HUES6 (cell line): ENCODE measurements at regions not wholly inside any gene's neighbourhood (a gene's known extent, or its start where the extent isn't known, plus 50 kb on each side); places are given as distances from the start of the nearest gene placed in this dataset.

ENCODE experiments used
- H3K27ac ChIP-seq: 2 replicates; pipeline ENCODE4 v1.7.0; 2013; ENCODE audit warnings: low read depth, mild to moderate bottlenecking, low read length, inconsistent platforms
- H3K27me3 ChIP-seq: 2 replicates; pipeline ENCODE4 v1.6.1; 2013; ENCODE audit warnings: low read length; ENCODE audit not compliant: control insufficient read depth, insufficient read depth
- H3K36me3 ChIP-seq: 2 replicates; pipeline ENCODE4 v1.6.1; 2013; ENCODE audit warnings: low read length; ENCODE audit not compliant: control insufficient read depth, insufficient read depth
- H3K4me1 ChIP-seq: 2 replicates; pipeline ENCODE4 v1.6.1; 2013; ENCODE audit warnings: low read length; ENCODE audit not compliant: control insufficient read depth, insufficient read depth
- H3K4me3 ChIP-seq: 2 replicates; pipeline ENCODE4 v1.5.1; 2013; ENCODE audit warnings: low read depth, low read length
- H3K9ac ChIP-seq: one replicate; pipeline ENCODE4 v1.6.1; 2013; ENCODE audit warnings: mild to moderate bottlenecking, low read length
- H3K9me3 ChIP-seq: 2 replicates; pipeline ENCODE4 v1.6.1; 2013; ENCODE audit warnings: low read depth, low read length; ENCODE audit not compliant: control insufficient read depth, insufficient read depth

DNA sequence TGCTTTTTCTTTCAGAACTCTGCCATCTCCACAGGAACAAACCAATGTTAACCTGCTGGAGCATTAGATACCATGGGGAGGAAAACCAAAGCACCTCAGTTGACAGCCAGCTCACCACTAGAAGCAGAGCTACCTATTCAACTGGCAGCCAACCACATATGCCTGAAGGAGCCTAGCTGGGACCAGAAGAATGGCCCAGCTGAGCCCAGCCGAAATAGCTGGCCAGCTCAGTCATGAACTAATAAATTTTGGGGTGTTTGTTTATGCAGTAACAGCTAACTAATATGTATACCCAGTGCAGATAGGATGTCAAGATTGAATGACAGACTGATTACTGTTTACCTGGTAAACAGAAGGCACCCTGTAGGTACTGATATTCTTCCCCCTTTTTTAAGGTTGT lies 1117.5 kb downstream of the TBL1XR1 start:
- Histone ChIP-seq H3K36me3 (no peaks in the 10 kb centered on the region), H3K9ac (no peak overlapping the region), H3K4me3 (no peak overlapping the region), H3K27ac (no peak overlapping the region), H3K27me3 (no peaks in the 10 kb centered on the region), H3K9me3 (no peaks in the 10 kb centered on the region), H3K4me1 (no peaks in the 10 kb centered on the region)

DNA sequence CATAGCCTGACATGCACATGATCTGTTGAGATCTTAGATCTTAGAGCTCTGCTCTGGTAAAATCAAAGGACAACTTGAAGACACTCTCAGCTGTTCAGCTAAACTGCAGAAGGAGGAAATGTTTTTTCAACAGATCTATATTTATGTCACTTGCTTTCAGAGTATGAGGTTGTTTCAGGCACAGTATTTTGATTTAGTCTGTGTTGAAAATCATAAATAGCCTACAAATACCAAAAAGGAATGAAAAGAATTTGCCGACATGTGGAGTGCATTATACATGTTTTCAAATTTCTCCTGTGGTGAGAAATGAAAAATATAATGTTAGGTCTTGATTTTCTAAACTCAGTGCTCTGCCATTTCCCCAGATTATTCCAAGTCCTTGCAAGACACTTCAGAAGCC lies 1118.4 kb downstream of the TBL1XR1 start:
- H3K4me1 ChIP-seq: no peaks in the 10 kb centered on the region
- no peak overlapping the region for H3K9ac ChIP-seq
- H3K9me3 ChIP-seq: no peaks in the 10 kb centered on the region
- no peaks in the 10 kb centered on the region for H3K36me3 ChIP-seq
- no peak overlapping the region for H3K4me3 ChIP-seq
- H3K27me3 ChIP-seq: no peaks in the 10 kb centered on the region
- no peak overlapping the region for H3K27ac ChIP-seq

DNA sequence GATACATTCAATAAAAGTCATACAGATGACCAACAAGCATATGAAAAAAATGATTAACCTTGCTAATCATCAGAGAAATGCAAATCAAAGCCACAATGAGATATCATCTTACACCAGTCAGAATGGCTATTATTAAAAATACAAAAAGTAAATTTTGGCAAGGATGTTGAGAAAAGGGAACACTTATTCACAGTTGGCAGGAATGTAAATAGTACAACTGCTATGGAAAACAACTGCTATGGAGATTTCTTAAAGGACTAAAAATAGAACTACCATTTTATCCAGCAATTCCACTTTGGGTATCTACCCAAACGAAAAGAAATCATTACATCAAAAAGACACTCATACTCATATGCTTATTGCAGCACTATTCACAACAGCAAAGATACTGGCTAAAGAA lies 1121.8 kb downstream of the TBL1XR1 start:
- Histone ChIP-seq H3K27me3 (no peaks in the 10 kb centered on the region), H3K4me1 (no peaks in the 10 kb centered on the region), H3K9me3 (no peaks in the 10 kb centered on the region), H3K36me3 (no peaks in the 10 kb centered on the region), H3K9ac (no peak overlapping the region), H3K4me3 (no peak overlapping the region), H3K27ac (no peak overlapping the region)

DNA sequence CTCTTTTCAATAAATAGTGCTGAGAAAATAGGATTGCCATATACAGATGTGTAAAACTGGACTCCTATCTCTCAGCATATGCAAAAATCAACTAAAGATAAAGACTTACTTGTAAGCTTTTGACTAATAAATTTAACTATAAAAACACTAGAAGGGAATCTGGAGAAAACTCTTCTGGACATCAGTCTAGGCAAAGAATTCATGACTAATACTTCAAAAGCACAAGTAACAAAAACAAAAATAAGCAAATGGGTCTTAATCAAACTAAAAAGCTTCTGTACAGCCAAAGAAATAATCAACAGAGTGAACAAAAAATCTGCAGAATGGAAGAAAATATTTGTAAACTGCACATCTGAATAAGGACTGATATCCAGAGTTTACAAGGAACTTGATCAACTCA lies 1122.2 kb downstream of the TBL1XR1 start:
- Histone ChIP-seq H3K36me3 (no peaks in the 10 kb centered on the region), H3K9me3 (no peaks in the 10 kb centered on the region), H3K27me3 (no peaks in the 10 kb centered on the region), H3K9ac (no peak overlapping the region), H3K27ac (no peak overlapping the region), H3K4me3 (no peak overlapping the region), H3K4me1 (no peaks in the 10 kb centered on the region)

DNA sequence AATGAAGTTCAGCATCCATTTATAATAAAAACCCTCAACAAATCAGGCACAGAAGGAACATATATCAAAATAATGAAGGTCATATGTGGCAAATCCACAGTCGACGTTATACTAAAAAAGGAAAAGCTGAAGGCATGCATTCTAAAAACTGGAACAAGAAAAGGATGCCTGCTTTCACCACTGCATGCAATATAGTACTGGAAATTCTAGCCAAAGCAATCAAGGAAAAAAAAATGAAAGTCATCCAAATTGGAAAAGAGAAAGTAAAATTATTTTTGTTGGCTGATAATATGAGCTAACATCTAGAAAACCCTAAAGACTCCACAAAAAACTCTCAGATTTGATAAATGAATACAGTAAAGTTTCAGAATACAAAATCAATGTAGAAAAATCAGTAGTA lies 1123.2 kb downstream of the TBL1XR1 start:
- H3K36me3 ChIP-seq: no peaks in the 10 kb centered on the region
- H3K27ac ChIP-seq: no peak overlapping the region
- no peaks in the 10 kb centered on the region for H3K27me3 ChIP-seq
- H3K4me3 ChIP-seq: no peak overlapping the region
- H3K4me1 ChIP-seq: no peaks in the 10 kb centered on the region
- no peak overlapping the region for H3K9ac ChIP-seq
- H3K9me3 ChIP-seq: no peaks in the 10 kb centered on the region

DNA sequence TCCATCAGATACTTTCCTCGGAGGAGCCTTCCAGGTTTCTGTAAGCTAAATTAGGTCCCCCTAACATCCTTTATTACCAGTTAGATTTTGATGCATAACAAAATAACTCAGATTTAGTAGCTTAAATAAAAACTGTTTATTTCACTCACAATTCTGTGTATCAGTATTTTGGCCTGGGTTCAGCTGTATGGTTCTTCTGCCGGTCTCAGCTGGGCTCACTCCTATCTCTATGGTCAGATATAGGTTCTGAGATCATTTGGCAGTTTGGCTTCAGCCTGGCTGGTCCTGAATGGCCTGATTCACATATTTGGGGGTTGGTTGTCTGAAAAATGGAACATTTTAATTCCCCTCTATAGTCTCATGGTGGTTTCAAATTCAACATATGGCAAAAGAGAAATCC lies 1125.3 kb downstream of the TBL1XR1 start:
- Histone ChIP-seq H3K9me3 (no peaks in the 10 kb centered on the region), H3K36me3 (no peaks in the 10 kb centered on the region), H3K9ac (no peak overlapping the region), H3K27ac (no peak overlapping the region), H3K4me1 (no peaks in the 10 kb centered on the region), H3K4me3 (no peak overlapping the region), H3K27me3 (no peaks in the 10 kb centered on the region)

DNA sequence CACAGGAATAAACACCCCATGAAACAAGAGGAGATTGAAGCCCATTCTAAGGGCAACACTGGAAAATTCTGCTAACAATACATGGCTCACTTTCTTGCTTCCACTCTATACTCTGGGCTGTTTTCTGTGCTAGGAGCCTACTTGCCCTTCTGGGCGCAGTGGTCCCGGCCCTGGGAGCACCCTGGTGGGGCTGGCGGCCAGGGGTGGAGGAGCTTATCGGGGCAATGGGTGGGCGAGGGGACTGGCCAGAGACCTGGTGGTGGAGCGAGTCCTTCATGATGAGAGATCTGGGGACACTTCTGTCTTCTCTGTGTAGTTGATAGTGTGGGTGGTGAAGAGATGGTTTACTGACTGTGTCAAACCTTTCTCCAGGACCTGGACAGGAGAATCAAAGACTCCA lies 1128.5 kb downstream of the TBL1XR1 start:
- Histone ChIP-seq H3K9me3 (no peaks in the 10 kb centered on the region), H3K36me3 (no peaks in the 10 kb centered on the region), H3K4me3 (no peak overlapping the region), H3K9ac (no peak overlapping the region), H3K27ac (no peak overlapping the region), H3K27me3 (no peaks in the 10 kb centered on the region), H3K4me1 (no peaks in the 10 kb centered on the region)

DNA sequence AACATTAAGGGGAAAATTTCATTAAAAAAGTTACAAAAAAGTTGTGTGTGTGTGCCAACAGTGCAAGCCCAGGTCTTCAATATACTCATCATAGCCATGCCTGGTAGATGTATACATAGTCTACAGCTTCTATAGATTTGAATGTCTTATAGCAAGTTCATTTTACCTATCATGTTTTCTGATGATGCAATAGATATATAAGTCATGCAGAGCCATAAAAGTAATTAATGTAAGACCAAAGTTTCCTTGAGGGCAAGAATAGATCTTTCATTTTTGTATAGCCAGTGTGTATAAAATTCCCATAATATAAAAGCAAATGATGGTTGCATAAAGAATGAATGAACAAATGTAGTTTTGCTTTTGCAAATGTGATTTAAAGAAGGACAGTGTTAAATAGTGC lies 1138.4 kb downstream of the TBL1XR1 start:
- H3K4me1 ChIP-seq: no peaks in the 10 kb centered on the region
- no peaks in the 10 kb centered on the region for H3K36me3 ChIP-seq
- no peaks in the 10 kb centered on the region for H3K27me3 ChIP-seq
- H3K4me3 ChIP-seq: no peak overlapping the region
- H3K9ac ChIP-seq: no peak overlapping the region
- H3K27ac ChIP-seq: no peak overlapping the region
- peaks cover 10% of the 10 kb centered on the region for H3K9me3 ChIP-seq

DNA sequence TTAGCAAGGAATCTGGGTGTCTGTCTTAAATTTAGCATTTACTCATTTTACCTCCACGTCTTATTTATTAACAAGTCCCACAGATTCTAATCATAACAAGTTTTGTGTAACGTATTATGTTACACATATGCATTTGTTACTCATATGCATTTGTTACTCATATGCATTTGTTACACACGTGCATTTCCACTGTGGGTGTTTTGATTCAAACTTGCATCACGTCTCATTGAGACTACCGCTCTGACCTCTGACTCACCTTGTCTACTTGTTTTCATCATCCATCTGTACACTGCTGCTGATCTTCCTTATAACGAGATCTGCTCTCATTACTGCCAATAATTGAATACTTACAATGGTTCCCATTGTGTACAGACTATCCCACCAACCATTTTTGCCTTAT lies 1141.4 kb downstream of the TBL1XR1 start:
- H3K36me3 ChIP-seq: no peaks in the 10 kb centered on the region
- H3K4me1 ChIP-seq: no peaks in the 10 kb centered on the region
- H3K27me3 ChIP-seq: no peaks in the 10 kb centered on the region
- H3K9me3 ChIP-seq: peaks cover 3% of the 10 kb centered on the region; the same call in 1 of the 2 replicates
- H3K4me3 ChIP-seq: no peak overlapping the region
- H3K9ac ChIP-seq: no peak overlapping the region
- H3K27ac ChIP-seq: no peak overlapping the region

DNA sequence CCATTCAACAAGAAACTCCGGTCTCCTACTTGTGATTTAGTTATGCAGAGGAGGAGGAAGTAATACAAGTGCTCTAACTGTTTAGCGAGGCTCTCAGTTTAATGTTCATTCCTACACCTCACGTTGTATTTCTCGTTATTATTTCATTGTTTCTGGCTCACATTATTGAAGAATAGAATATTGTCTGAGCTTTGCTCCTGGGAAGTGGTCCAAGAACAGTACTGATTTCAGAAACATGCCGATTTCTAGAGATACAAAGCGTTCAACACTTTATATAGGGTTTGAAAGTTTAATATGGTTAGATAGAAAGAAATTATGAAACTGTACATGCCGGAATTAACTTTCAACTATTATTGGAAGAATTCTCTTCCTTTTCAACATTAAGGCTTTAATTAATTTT lies 1145.5 kb downstream of the TBL1XR1 start:
- Histone ChIP-seq H3K9me3 (no peaks in the 10 kb centered on the region), H3K27me3 (no peaks in the 10 kb centered on the region), H3K36me3 (no peaks in the 10 kb centered on the region), H3K27ac (no peak overlapping the region), H3K4me3 (no peak overlapping the region), H3K9ac (no peak overlapping the region), H3K4me1 (no peaks in the 10 kb centered on the region)

DNA sequence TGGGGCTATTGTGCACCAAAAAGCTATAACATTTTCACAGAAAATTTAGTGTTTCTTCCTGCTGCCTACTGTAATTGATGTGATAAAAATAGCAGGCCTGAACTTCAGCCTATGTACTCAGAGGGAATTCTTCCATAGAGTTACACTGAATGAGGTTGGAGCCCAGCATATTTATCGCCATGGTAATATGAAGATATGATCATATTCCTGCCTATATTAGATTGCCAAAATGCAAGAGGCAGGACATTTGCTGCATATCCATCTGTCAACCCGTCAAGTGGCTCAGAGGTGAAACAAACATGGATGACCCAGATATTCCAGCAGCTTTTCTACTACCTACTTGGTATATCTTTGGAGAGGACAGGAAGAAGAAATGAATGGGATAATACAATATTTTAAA lies 1150.6 kb downstream of the TBL1XR1 start:
- Histone ChIP-seq H3K4me3 (no peak overlapping the region), H3K9ac (no peak overlapping the region), H3K9me3 (no peaks in the 10 kb centered on the region), H3K27me3 (no peaks in the 10 kb centered on the region), H3K4me1 (no peaks in the 10 kb centered on the region), H3K36me3 (no peaks in the 10 kb centered on the region), H3K27ac (no peak overlapping the region)

DNA sequence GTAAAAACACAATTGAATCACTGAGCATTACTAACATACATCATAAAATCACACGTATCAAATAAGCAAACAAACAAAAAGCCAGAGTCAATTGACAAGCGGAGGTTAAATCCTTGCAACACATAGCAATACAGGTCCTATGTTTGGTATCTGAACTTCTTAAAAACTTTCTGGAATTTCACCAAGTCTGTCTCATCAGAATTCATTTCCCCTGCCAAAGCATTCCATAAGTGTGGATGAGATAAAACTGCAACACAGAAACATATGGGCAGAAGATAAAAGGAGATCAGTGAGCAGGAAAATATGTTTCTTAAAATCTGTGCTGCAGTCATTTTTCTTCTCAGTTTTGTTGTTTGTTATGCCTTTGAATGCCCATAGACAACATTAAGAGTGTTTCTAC lies 1155.5 kb downstream of the TBL1XR1 start:
- H3K9me3 ChIP-seq: peaks cover under 1% of the 10 kb centered on the region; the same call in 1 of the 2 replicates
- H3K27ac ChIP-seq: no peak overlapping the region
- no peak overlapping the region for H3K4me3 ChIP-seq
- no peaks in the 10 kb centered on the region for H3K4me1 ChIP-seq
- H3K36me3 ChIP-seq: no peaks in the 10 kb centered on the region
- H3K27me3 ChIP-seq: no peaks in the 10 kb centered on the region
- H3K9ac ChIP-seq: no peak overlapping the region
